BLaER1 treated with 17β-estradiol and CSF1 and Interleukin-3, amounts not matched to agents 10 nM and 100 nM (cell line): ENCODE measurements at regions not wholly inside any gene's neighbourhood (a gene's known extent, or its start where the extent isn't known, plus 50 kb on each side); places are given as distances from the start of the nearest gene placed in this dataset.

Source experiments
- H3K27ac ChIP-seq, 11 experiments: shearing (Covaris generic); formaldehyde crosslinking; 2 replicates each; pipeline ENCODE4 v1.8.1; 2022
- H3K27me3 ChIP-seq, 11 experiments: shearing (Covaris generic); formaldehyde crosslinking; 2 replicates each; pipeline ENCODE4 v1.8.1; 2022
- H3K36me3 ChIP-seq, 11 experiments: shearing (Covaris generic); formaldehyde crosslinking; 2 replicates each; pipeline ENCODE4 v1.8.1; 2022
- H3K4me1 ChIP-seq, 10 experiments: shearing (Covaris generic); formaldehyde crosslinking; 2 replicates each; pipeline ENCODE4 v1.8.1; 2022
- H3K4me2 ChIP-seq, 11 experiments: shearing (Covaris generic); formaldehyde crosslinking; 2 replicates each; pipeline ENCODE4 v1.8.1; 2022
- H3K4me3 ChIP-seq, 10 experiments: shearing (Covaris generic); formaldehyde crosslinking; 2 replicates each; pipeline ENCODE4 v1.8.1; 2022
- H3K9ac ChIP-seq, 11 experiments: shearing (Covaris generic); formaldehyde crosslinking; 2 replicates each; pipeline ENCODE4 v1.8.1; 2022
- H3K9me3 ChIP-seq, 11 experiments: shearing (Covaris generic); formaldehyde crosslinking; replicated peaks in 1 of 11; 2 replicates each; pipeline ENCODE4 v1.8.1; 2022
- H4K20me1 ChIP-seq, 11 experiments: shearing (Covaris generic); formaldehyde crosslinking; 2 replicates each; pipeline ENCODE4 v1.8.1; 2022
- Cebpa-rat ChIP-seq, 11 experiments: shearing (Covaris generic); IDR thresholded peaks; 2 replicates each; pipeline ENCODE4 v1.8.1; 2022

DNA sequence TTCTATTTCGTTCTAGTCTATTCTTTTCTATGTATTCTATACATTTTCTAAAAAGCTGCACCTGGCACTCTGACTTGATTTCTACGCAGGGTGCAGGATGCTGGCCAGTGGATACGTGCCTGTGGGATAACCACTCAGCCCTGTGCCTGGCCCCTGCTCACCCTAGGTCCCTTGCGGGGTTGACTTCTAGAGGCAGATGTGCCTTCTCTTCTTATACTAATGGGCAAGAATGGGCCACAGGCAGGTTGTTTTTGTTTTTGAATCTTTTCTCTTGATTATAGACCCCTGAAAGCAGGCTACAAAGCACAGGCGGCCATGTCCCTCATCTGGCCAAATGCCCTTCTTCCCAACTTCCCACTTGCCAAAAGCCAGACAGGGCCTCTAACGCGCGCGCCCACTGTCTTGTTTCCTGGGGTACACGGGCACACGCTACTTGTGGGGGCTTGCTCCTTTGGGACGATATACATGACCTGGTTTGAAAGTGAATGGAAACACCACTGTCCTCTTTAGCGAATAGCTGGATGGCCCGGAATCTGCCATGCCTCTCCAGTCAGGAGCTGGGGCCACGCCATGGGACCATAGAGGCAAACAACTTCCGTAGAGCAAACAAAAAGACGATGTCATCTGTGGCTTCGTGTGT, 162.7 kb upstream of the IRX2 start:
- no peaks in the 10 kb centered on the region for H3K27me3 ChIP-seq

GRCh38 chr5:2913281-2913680, 161.8 kb upstream of the IRX2 start:
- Histone ChIP-seq H4K20me1 (no peaks in the 10 kb centered on the region), H3K27ac (no peak overlapping the region), H3K4me1 (no peaks in the 10 kb centered on the region), H3K36me3 (no peaks in the 10 kb centered on the region), H3K9me3 (peaks cover 0 to 12% (median 0%) of the 10 kb centered on the region in 11 experiments; a peak in 1 of 22 replicates), H3K4me3 (no peak overlapping the region), H3K4me2 (no peak overlapping the region), H3K27me3 (no peaks in the 10 kb centered on the region), H3K9ac (no peak overlapping the region)
- no peak for TF ChIP-seq Cebpa-rat (IDR thresholded peaks at IDR 0.05)

More for the DNA sequence above, 162.7 kb upstream of the IRX2 start:
- TF ChIP-seq Cebpa-rat (IDR thresholded peaks at IDR 0.05): no peak
- H3K4me1 ChIP-seq: no peaks in the 10 kb centered on the region
- H3K9ac ChIP-seq: no peak overlapping the region
- H3K36me3 ChIP-seq: no peaks in the 10 kb centered on the region
- H3K4me2 ChIP-seq: no peak overlapping the region
- H3K9me3 ChIP-seq: peaks cover 0 to 16% (median 1%) of the 10 kb centered on the region in 11 experiments; a peak in 8 of 22 replicates
- no peak overlapping the region for H3K4me3 ChIP-seq
- H4K20me1 ChIP-seq: no peaks in the 10 kb centered on the region
- no peak overlapping the region for H3K27ac ChIP-seq

- H3K4me1 ChIP-seq: no peaks in the 10 kb centered on the region
These were observed 161.3 kb upstream of the IRX2 start for GRCh38 chr5:2912741-2913140.

DNA sequence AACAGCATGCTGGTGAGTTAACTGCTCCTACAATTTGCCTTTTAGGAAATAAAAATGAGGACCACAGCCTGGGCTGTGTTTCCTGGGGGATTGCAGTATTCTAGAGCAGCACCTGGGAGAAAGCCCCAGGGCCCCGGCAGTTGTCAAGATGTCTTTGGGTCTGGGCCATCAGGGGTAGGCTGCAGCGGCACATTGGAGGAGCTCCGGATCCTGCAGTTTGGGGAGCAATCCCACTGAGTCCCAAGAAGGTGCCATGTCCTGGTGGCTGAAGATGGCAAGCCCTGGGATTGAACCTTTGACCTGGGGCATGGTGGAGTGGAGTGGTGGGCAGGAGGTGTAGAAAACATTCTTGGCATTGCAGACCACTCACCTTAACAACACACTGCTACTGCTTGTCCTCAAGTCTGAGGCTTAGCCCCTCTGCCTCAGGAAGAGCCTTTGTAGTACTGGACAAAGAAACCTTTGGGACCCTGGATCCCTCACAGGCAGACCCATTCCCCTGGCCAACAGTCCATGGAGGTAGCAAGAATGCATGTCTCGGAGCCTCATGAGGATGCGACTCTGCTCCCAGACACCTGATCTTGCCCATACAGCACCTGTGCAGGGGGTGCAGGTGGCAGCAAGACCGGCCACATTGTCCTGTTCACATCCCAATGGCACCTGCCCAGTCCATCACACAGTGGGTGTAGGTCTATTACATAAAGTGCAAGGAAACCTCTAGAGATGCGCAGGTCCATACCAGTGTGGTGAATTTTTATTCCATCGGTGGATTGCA, 159.1 kb upstream of the IRX2 start:
- Histone ChIP-seq H3K27me3 (no peaks in the 10 kb centered on the region), H3K9ac (no peak overlapping the region)
- TF ChIP-seq Cebpa-rat (IDR thresholded peaks at IDR 0.05): no peak

More at GRCh38 chr5:2912741-2913140, 161.3 kb upstream of the IRX2 start:
- H3K27me3 ChIP-seq: no peaks in the 10 kb centered on the region
- H4K20me1 ChIP-seq: no peaks in the 10 kb centered on the region
- no peak for TF ChIP-seq Cebpa-rat (IDR thresholded peaks at IDR 0.05)
- no peak overlapping the region for H3K9ac ChIP-seq
- H3K4me3 ChIP-seq: no peak overlapping the region
- no peaks in the 10 kb centered on the region for H3K36me3 ChIP-seq
- no peak overlapping the region for H3K27ac ChIP-seq
- H3K9me3 ChIP-seq: peaks cover 0 to 7% (median 0%) of the 10 kb centered on the region in 11 experiments; a peak in 1 of 22 replicates
- H3K4me2 ChIP-seq: no peak overlapping the region

DNA sequence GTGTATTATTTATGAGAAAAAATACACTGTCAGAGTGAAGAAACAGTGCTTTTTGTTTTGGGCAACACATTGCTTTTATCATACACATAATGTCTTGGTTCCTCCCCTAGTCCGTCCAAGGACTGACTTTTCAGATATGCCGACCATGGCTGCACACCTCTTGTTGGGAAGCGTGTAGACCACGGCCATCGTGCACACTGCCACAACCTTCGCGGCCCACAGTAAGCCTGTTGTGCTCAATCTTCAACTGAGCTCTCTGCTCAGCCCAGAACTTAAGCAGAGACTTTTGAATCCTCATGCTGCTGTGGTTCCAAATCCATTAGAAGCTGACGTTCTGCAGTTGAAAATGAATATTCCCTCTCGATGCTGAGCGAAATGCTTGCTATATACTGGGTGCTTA, 157.6 kb upstream of the IRX2 start:
- Histone ChIP-seq H3K4me2 (no peak overlapping the region), H3K9ac (no peak overlapping the region), H4K20me1 (no peaks in the 10 kb centered on the region), H3K27ac (no peak overlapping the region), H3K27me3 (no peaks in the 10 kb centered on the region), H3K36me3 (no peaks in the 10 kb centered on the region), H3K4me3 (no peak overlapping the region), H3K4me1 (no peaks in the 10 kb centered on the region), H3K9me3 (no peaks in the 10 kb centered on the region)
- no peak for TF ChIP-seq Cebpa-rat (IDR thresholded peaks at IDR 0.05)

More for the DNA sequence above, 159.1 kb upstream of the IRX2 start:
- Histone ChIP-seq H3K36me3 (no peaks in the 10 kb centered on the region), H3K27ac (no peak overlapping the region), H3K4me1 (no peaks in the 10 kb centered on the region), H3K9me3 (no peaks in the 10 kb centered on the region), H4K20me1 (no peaks in the 10 kb centered on the region), H3K4me3 (no peak overlapping the region), H3K4me2 (no peak overlapping the region)

GRCh38 chr5:2908086-2908485, 156.6 kb upstream of the IRX2 start:
- H3K27ac ChIP-seq: no peak overlapping the region
- H3K4me1 ChIP-seq: no peaks in the 10 kb centered on the region
- TF ChIP-seq Cebpa-rat (IDR thresholded peaks at IDR 0.05): no peak
- H3K9ac ChIP-seq: no peak overlapping the region
- H3K27me3 ChIP-seq: no peaks in the 10 kb centered on the region
- no peaks in the 10 kb centered on the region for H4K20me1 ChIP-seq
- H3K4me2 ChIP-seq: no peak overlapping the region
- no peaks in the 10 kb centered on the region for H3K9me3 ChIP-seq
- H3K36me3 ChIP-seq: no peaks in the 10 kb centered on the region
- H3K4me3 ChIP-seq: no peak overlapping the region

- Histone ChIP-seq H3K9me3 (no peaks in the 10 kb centered on the region), H3K27ac (no peak overlapping the region), H3K4me1 (peaks cover 0 to 7% (median 4%) of the 10 kb centered on the region in 10 experiments; a peak in 9 of 20 replicates), H3K9ac (no peak overlapping the region), H3K36me3 (no peaks in the 10 kb centered on the region), H3K4me3 (no peak overlapping the region), H4K20me1 (no peaks in the 10 kb centered on the region), H3K4me2 (no peak overlapping the region), H3K27me3 (no peaks in the 10 kb centered on the region)
- no peak for TF ChIP-seq Cebpa-rat (IDR thresholded peaks at IDR 0.05)
These were observed 155.0 kb upstream of the IRX2 start for GRCh38 chr5:2906302-2907090.

- Histone ChIP-seq H3K9me3 (no peaks in the 10 kb centered on the region), H3K4me3 (no peak overlapping the region), H3K36me3 (no peaks in the 10 kb centered on the region), H3K27me3 (no peaks in the 10 kb centered on the region), H3K4me2 (no peak overlapping the region), H3K4me1 (peaks cover 0 to 14% (median 9%) of the 10 kb centered on the region in 10 experiments; a peak in 10 of 20 replicates), H4K20me1 (no peaks in the 10 kb centered on the region), H3K9ac (no peak overlapping the region), H3K27ac (no peak overlapping the region)
- no peak for TF ChIP-seq Cebpa-rat (IDR thresholded peaks at IDR 0.05)
These were observed 154.3 kb upstream of the IRX2 start for GRCh38 chr5:2905741-2906140.

DNA sequence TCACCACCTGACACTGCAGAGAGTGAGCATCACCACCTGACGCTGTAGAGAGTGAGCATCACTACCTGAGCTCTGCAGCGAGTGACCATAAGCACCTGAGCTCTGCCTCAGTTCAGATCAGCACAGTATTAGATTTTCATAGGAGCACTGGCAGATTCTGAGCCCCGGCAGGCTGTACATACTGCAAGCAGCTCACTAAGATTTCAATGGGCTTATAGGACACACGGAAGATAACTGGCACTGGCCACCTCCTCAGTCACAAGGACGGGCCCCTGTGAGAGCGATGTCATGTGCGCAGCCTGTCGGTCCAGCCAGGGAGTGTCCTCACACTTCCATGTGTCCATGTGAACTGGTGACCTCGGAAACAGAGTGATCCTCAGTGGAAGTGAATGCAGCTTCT, 153.5 kb upstream of the IRX2 start:
- no peak overlapping the region for H3K4me3 ChIP-seq
- no peak overlapping the region for H3K4me2 ChIP-seq
- H4K20me1 ChIP-seq: no peaks in the 10 kb centered on the region
- no peaks in the 10 kb centered on the region for H3K9me3 ChIP-seq
- TF ChIP-seq Cebpa-rat (IDR thresholded peaks at IDR 0.05): no peak
- H3K36me3 ChIP-seq: no peaks in the 10 kb centered on the region
- H3K4me1 ChIP-seq: peaks cover 0 to 16% (median 9%) of the 10 kb centered on the region in 10 experiments; a peak in 10 of 20 replicates
- no peak overlapping the region for H3K27ac ChIP-seq
- no peak overlapping the region for H3K9ac ChIP-seq
- no peaks in the 10 kb centered on the region for H3K27me3 ChIP-seq
